Right renal pelvis (tissue), 4 donors: ENCODE measurements at regions not wholly inside any gene's neighbourhood (a gene's known extent, or its start where the extent isn't known, plus 50 kb on each side); places are given as distances from the start of the nearest gene placed in this dataset.
"Not testable (repeated sequence)": the region's sequence is repeated elsewhere in the genome, so short reads cannot be mapped to it uniquely, and the experiment has no call there.

Experiments
- DNase-seq, 4 donors: peaks; one replicate each; pipeline ENCODE4 v3.0.0-alpha.2; 2013; ENCODE audit warnings: low read depth in 4 of 4, low spot score in 3 of 4, missing footprints in 1 of 4

- peak; percentile 14 to 59 (median 27) for DNase-seq
Observed at GRCh38 chr2:160583146-160583535, 89.5 kb upstream of the RBMS1 start.

- no peak for DNase-seq
Observed at GRCh38 chr2:160583813-160584537, 90.4 kb upstream of the RBMS1 start.

GRCh38 chr2:160584972-160585494 lies 91.4 kb upstream of the RBMS1 start:
- DNase-seq: no peak

- no peak for DNase-seq
Observed at GRCh38 chr2:160590664-160591063, 97.1 kb upstream of the RBMS1 start.

- no peak for DNase-seq
Observed at GRCh38 chr2:160592401-160592800, 98.8 kb upstream of the RBMS1 start.

GRCh38 chr2:160592993-160593392 lies 99.4 kb upstream of the RBMS1 start:
- no peak for DNase-seq

- DNase-seq: no peak
Observed at GRCh38 chr2:160596441-160596840, 102.8 kb upstream of the RBMS1 start.

GRCh38 chr2:160600437-160600836 lies 106.8 kb upstream of the RBMS1 start:
- not testable (repeated sequence) for DNase-seq

GRCh38 chr2:160602073-160602472 lies 108.5 kb upstream of the RBMS1 start:
- DNase-seq: no peak

GRCh38 chr2:160603771-160604510 lies 110.3 kb upstream of the RBMS1 start:
- DNase-seq: no peak

- no peak for DNase-seq
Observed at GRCh38 chr2:160606341-160606740, 112.7 kb upstream of the RBMS1 start.

- no peak for DNase-seq
Observed at GRCh38 chr2:160608599-160608998, 115.0 kb upstream of the RBMS1 start.

GRCh38 chr2:160609346-160609745 lies 115.7 kb upstream of the RBMS1 start:
- no peak for DNase-seq

- DNase-seq: no peak
Observed at GRCh38 chr2:160610041-160610440, 116.4 kb upstream of the RBMS1 start.

- no peak for DNase-seq
Observed at GRCh38 chr2:160612266-160612856, 118.8 kb upstream of the RBMS1 start.

GRCh38 chr2:160613466-160614153 lies 120.0 kb upstream of the RBMS1 start:
- DNase-seq: no peak

- DNase-seq: no peak
Observed at GRCh38 chr2:160614391-160614790, 120.8 kb upstream of the RBMS1 start.

GRCh38 chr2:160615706-160616105 lies 122.1 kb upstream of the RBMS1 start:
- DNase-seq: no peak

GRCh38 chr2:160616149-160616548 lies 122.5 kb upstream of the RBMS1 start:
- DNase-seq: no peak

GRCh38 chr2:160621748-160622147 lies 128.1 kb upstream of the RBMS1 start:
- DNase-seq: no peak
